Adrenal gland (tissue), 9 donors: ENCODE measurements at regions not wholly inside any gene's neighbourhood (a gene's known extent, or its start where the extent isn't known, plus 50 kb on each side); places are given as distances from the start of the nearest gene placed in this dataset.
A peak's percentile ranks its signal among the peaks of the same experiment; 100 is the strongest.

ENCODE experiments used
- DNase-seq, 7 donors: peaks; one replicate each; pipeline ENCODE4 v3.0.0-alpha.2; 2019 to 2020
- H3K27ac ChIP-seq, 5 donors: fragments of 200-600 bp; sonication (generic) in 4 of 5; 1 replicate in 3 of 5; 2 replicates in 2 of 5; pipeline versions ENCODE4 v1.5.1 to v1.8.0; 2016 to 2020; ENCODE audit warnings: mild to moderate bottlenecking in 1 of 5
- H3K27me3 ChIP-seq: fragments of 200-600 bp; 2 replicates; pipeline ENCODE4 v1.8.0; 2021
- H3K36me3 ChIP-seq, 2 donors: fragments of 200-600 bp; replicated peaks in 1 of 2; 1 replicate in 1 of 2; 2 replicates in 1 of 2; pipeline versions ENCODE4 v1.5.1 to v1.8.0; 2018 to 2022
- H3K4me1 ChIP-seq, 2 donors: fragments of 200-600 bp; replicated peaks in 1 of 2; 1 replicate in 1 of 2; 2 replicates in 1 of 2; pipeline versions ENCODE4 v1.5.1 to v1.8.0; 2018 to 2021
- H3K4me3 ChIP-seq, 4 donors: fragments of 200-600 bp; sonication (generic) in 3 of 4; one replicate each; pipeline ENCODE4 v1.5.1; 2016 to 2018
- H3K9me3 ChIP-seq, 3 donors: fragments of 200-600 bp; sonication (generic) in 1 of 3; replicated peaks in 1 of 3; 1 replicate in 2 of 3; 2 replicates in 1 of 3; pipeline versions ENCODE4 v1.5.1 to v1.8.0; 2016 to 2021
- CTCF ChIP-seq, 6 experiments: fragments of 450-650 bp in 4 of 6; fragments of 200-600 bp in 2 of 6; sonication (generic) in 1 of 6; IDR thresholded peaks; 1 replicate in 5 of 6; 2 replicates in 1 of 6; pipeline versions ENCODE4 v1.5.1 to v1.8.0; 2016 to 2021; ENCODE audit warnings: antibody characterized with exemption in 6 of 6, mild to moderate bottlenecking in 2 of 6, moderate library complexity in 1 of 6
- POLR2A ChIP-seq, 2 donors: fragments of 450-650 bp; IDR thresholded peaks; one replicate each; pipeline ENCODE4 v1.6.1; 2017; ENCODE audit warnings: antibody characterized with exemption in 2 of 2, mild to moderate bottlenecking in 2 of 2, moderate library complexity in 1 of 2
- WGBS, 4 donors: extraction: QIAGEN DNeasy Blood & Tissue Kit in 2 of 4; methylation state at CpG; one replicate each; pipeline versions ENCODE4 v1.1.5 to v1.1.7; 2013 to 2017; 5-methylcytosine and 5-hydroxymethylcytosine counted together
- intact Hi-C, 2 donors: fragments of 100-400 bp; cut with DNase I; formaldehyde crosslinking; loops; one replicate each; pipeline versions ENCODE4 v1.14.1 to v1.15.0; 2022 to 2023
- donor health status: healthy with polysubstance abuse.
- donor health status: Bipolar disorder and iron deficiency.
- donor health status: DM: yes; HTN: yes; CAD: no.
- donor health status: DM: no; HTN: no; CAD: no.
- donor health status: DM: no; HTN: no; CAD: no.

GRCh38 chr4:180615746-180616145 is 1627.5 kb upstream of the TENM3 start:
- no peaks in the 10 kb centered on the region for H3K36me3 ChIP-seq
- no peak overlapping the region for H3K27ac ChIP-seq
- no peak for DNase-seq
- TF ChIP-seq CTCF (IDR thresholded peaks at IDR 0.05): no peak
- no peak for TF ChIP-seq POLR2A (IDR thresholded peaks at IDR 0.05)
- no peaks in the 10 kb centered on the region for H3K27me3 ChIP-seq
- H3K9me3 ChIP-seq: peaks cover 0 to 3% (median 0%) of the 10 kb centered on the region in 3 donors
- intact Hi-C loops: no loop called here
- H3K4me3 ChIP-seq: no peak overlapping the region
- 84 to 90% (median 87%) methylated on average over 3 of the region's 3 CpGs for WGBS, 4 donors
- peaks cover 0 to 4% of the 10 kb centered on the region in 2 donors for H3K4me1 ChIP-seq

- Histone ChIP-seq H3K9me3 (peaks cover 0 to 3% (median 0%) of the 10 kb centered on the region in 3 donors), H3K36me3 (no peaks in the 10 kb centered on the region), H3K4me3 (no peak overlapping the region), H3K27me3 (no peaks in the 10 kb centered on the region), H3K4me1 (peaks cover 0 to 7% of the 10 kb centered on the region in 2 donors), H3K27ac (no peak overlapping the region)
- intact Hi-C loops: no loop called here
- no peak for TF ChIP-seq POLR2A (IDR thresholded peaks at IDR 0.05)
- TF ChIP-seq CTCF (IDR thresholded peaks at IDR 0.05): no peak
- 71 to 83% (median 74%) methylated on average over 6 of the region's 6 CpGs for WGBS, 4 donors
- peak in 3 of 7 donors; percentile 33 to 39 (median 37) for DNase-seq
These were observed 1626.0 kb upstream of the TENM3 start for GRCh38 chr4:180617196-180617595.

GRCh38 chr4:180618396-180618795 is 1624.8 kb upstream of the TENM3 start:
- DNase-seq: no peak
- Histone ChIP-seq H3K4me1 (peaks cover 0 to 10% of the 10 kb centered on the region in 2 donors), H3K4me3 (no peak overlapping the region), H3K9me3 (peaks cover 0 to 3% (median 0%) of the 10 kb centered on the region in 3 donors), H3K27ac (no peak overlapping the region), H3K27me3 (no peaks in the 10 kb centered on the region), H3K36me3 (no peaks in the 10 kb centered on the region)
- TF ChIP-seq POLR2A (IDR thresholded peaks at IDR 0.05): no peak
- no peak for TF ChIP-seq CTCF (IDR thresholded peaks at IDR 0.05)
- WGBS, 4 donors: 78 to 83% (median 81%) methylated on average over 4 of the region's 4 CpGs
- intact Hi-C loops: no loop called here

- DNase-seq: no peak
- H3K27me3 ChIP-seq: no peaks in the 10 kb centered on the region
- peaks cover 0 to 10% of the 10 kb centered on the region in 2 donors for H3K4me1 ChIP-seq
- no peak overlapping the region for H3K4me3 ChIP-seq
- intact Hi-C loops: no loop called here
- no peaks in the 10 kb centered on the region for H3K36me3 ChIP-seq
- TF ChIP-seq CTCF (IDR thresholded peaks at IDR 0.05): no peak
- TF ChIP-seq POLR2A (IDR thresholded peaks at IDR 0.05): no peak
- 59 to 91% (median 80%) methylated on average over 3 of the region's 3 CpGs for WGBS, 4 donors
- H3K9me3 ChIP-seq: peaks cover 0 to 3% (median 0%) of the 10 kb centered on the region in 3 donors
- no peak overlapping the region for H3K27ac ChIP-seq
These were observed 1623.8 kb upstream of the TENM3 start for GRCh38 chr4:180619440-180619839.
